AML-193 (cell line): ENCODE measurements at regions not wholly inside any gene's neighbourhood (a gene's known extent, or its start where the extent isn't known, plus 50 kb on each side); places are given as distances from the start of the nearest gene placed in this dataset.

Experiments used
- DNase-seq, 2 experiments: peaks; one replicate each; lab custom pipeline; 2025; lab: John Stamatoyannopoulos, UW

GRCh38 chr1:58136387-58136786 lies 410.1 kb downstream of the OMA1 start:
- no peak for DNase-seq

- no peak for DNase-seq
Observed at GRCh38 chr1:58135821-58136321, 410.7 kb downstream of the OMA1 start.

- DNase-seq = no peak
Observed at GRCh38 chr1:58133562-58133961, 413.0 kb downstream of the OMA1 start.

GRCh38 chr1:58123051-58123450 lies 423.5 kb downstream of the OMA1 start:
- no peak for DNase-seq

- no peak for DNase-seq
Observed at GRCh38 chr1:58119971-58120370, 426.6 kb downstream of the OMA1 start.

- no peak for DNase-seq
Observed at GRCh38 chr1:58116284-58116683, 430.2 kb downstream of the OMA1 start.

- no peak for DNase-seq
Observed at GRCh38 chr1:58109646-58110200, 436.8 kb downstream of the OMA1 start.

- no peak for DNase-seq
Observed at GRCh38 chr1:58108783-58109182, 437.7 kb downstream of the OMA1 start.

- DNase-seq = no peak
Observed at GRCh38 chr1:58107943-58108342, 438.6 kb downstream of the OMA1 start.

GRCh38 chr1:58104960-58105359 lies 441.6 kb downstream of the OMA1 start:
- DNase-seq = peak; percentile 10 to 55

- DNase-seq = no peak
Observed at GRCh38 chr1:58096714-58097113, 449.8 kb downstream of the OMA1 start.

GRCh38 chr1:58095183-58095582 lies 451.3 kb downstream of the OMA1 start:
- DNase-seq = no peak

GRCh38 chr1:58094221-58094620 lies 452.3 kb downstream of the OMA1 start:
- peak; percentile 10 to 31 for DNase-seq

GRCh38 chr1:58090640-58091039 lies 455.9 kb downstream of the OMA1 start:
- DNase-seq = no peak

- no peak for DNase-seq
Observed at GRCh38 chr1:58089898-58090534, 456.5 kb downstream of the OMA1 start.

- no peak for DNase-seq
Observed at GRCh38 chr1:58084266-58084665, 462.3 kb downstream of the OMA1 start.

GRCh38 chr1:58082596-58082995 lies 463.9 kb downstream of the OMA1 start:
- DNase-seq = no peak

GRCh38 chr1:58076258-58076657 lies 470.3 kb downstream of the OMA1 start:
- no peak for DNase-seq

GRCh38 chr1:58075188-58075578 lies 471.3 kb downstream of the OMA1 start:
- no peak for DNase-seq

GRCh38 chr1:58072450-58072849 lies 474.1 kb downstream of the OMA1 start:
- DNase-seq = no peak

- no peak for DNase-seq
Observed at GRCh38 chr1:58067082-58067481, 479.4 kb downstream of the OMA1 start.

GRCh38 chr1:58065520-58065919 lies 481.0 kb downstream of the OMA1 start:
- no peak for DNase-seq

- DNase-seq = no peak
Observed at GRCh38 chr1:58064166-58064565, 482.4 kb downstream of the OMA1 start.

GRCh38 chr1:58063095-58063494 lies 483.4 kb downstream of the OMA1 start:
- no peak for DNase-seq
